ENCODE measurements at regions not wholly inside any gene's neighbourhood (a gene's known extent, or its start where the extent isn't known, plus 50 kb on each side); places are given as distances from the start of the nearest gene placed in this dataset.

DNA sequence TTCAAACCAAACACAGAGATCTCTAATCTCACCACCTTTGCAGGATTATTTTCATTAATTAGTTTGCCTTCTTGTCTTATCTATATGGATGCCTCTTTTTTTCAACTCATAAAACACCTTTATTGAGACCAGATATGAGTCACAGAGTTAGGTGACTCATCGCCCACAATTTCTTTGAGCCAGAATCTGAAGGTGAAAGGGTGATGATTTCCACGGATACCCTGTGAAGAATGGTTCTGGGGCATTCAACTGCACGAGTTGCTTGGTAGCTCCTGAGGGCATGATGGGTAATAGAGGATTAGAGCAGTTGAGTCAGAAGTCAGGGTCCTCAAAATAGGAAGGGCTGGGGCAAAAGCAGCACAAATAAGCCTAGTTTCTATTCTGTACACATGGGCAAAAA is 128.2 kb downstream of the TBX19 start:
- H3K36me3 ChIP-seq (replicated peaks in 1 of 2; ENCODE audit: control insufficient read depth in 1 of 2, insufficient read depth in 2 of 2, low read length in 2 of 2) = no peaks in the 10 kb centered on the region
- no peak for TF ChIP-seq CTCF (IDR thresholded peaks at IDR 0.05)
- H3K4me1 ChIP-seq (ENCODE audit: control insufficient read depth in 1 of 2, insufficient read depth in 2 of 2, low read length in 2 of 2) = no peaks in the 10 kb centered on the region
- WGBS (ENCODE audit: insufficient coverage) = 100% methylated on average over 3 of the region's 3 CpGs
- no peak overlapping the region for H3K27ac ChIP-seq (ENCODE audit: low read depth in 1 of 2, low read length in 2 of 2)
- H3K4me2 ChIP-seq (replicated peaks; ENCODE audit: extremely low read depth, low read length, poor library complexity, severe bottlenecking) = no peak overlapping the region
- no peak overlapping the region for H3K4me3 ChIP-seq (replicated peaks in 1 of 3; ENCODE audit: low read depth in 2 of 3, low read length in 3 of 3)
- H3K9me3 Mint-ChIP-seq = peaks cover 0 to 4% (median 0%) of the 10 kb centered on the region in 7 donors
- H2AFZ ChIP-seq (ENCODE audit: insufficient read depth, low read depth, low read length, poor library complexity, severe bottlenecking) = no peak overlapping the region
- H4K20me1 ChIP-seq (ENCODE audit: insufficient read depth, low read length) = no peaks in the 10 kb centered on the region
- no peak for DNase-seq
- H3K27ac Mint-ChIP-seq = no peak overlapping the region
- no peak overlapping the region for H3K9ac ChIP-seq (ENCODE audit: insufficient read depth, low read length, poor library complexity, severe bottlenecking)
- H3K36me3 Mint-ChIP-seq = no peaks in the 10 kb centered on the region
- H3K27me3 ChIP-seq (ENCODE audit: control insufficient read depth in 2 of 2, insufficient read depth in 2 of 2, low read length in 2 of 2) = no peaks in the 10 kb centered on the region
- H3K9me3 ChIP-seq (replicated peaks in 1 of 2; ENCODE audit: control insufficient read depth in 1 of 2, insufficient read depth in 1 of 2, low read length in 2 of 2) = no peaks in the 10 kb centered on the region
- H3K4me3 Mint-ChIP-seq = no peak overlapping the region
- intact Hi-C loops (cut with micrococcal nuclease) = no loop called here
- H3K4me1 Mint-ChIP-seq = peaks cover 4% of the 10 kb centered on the region
- H3K27me3 Mint-ChIP-seq (ENCODE audit: low read depth in 3 of 3) = no peaks in the 10 kb centered on the region
- no peaks in the 10 kb centered on the region for H3K79me2 ChIP-seq (ENCODE audit: insufficient read depth, low read length)

- H3K27ac ChIP-seq (ENCODE audit: low read depth in 1 of 2, low read length in 2 of 2) = no peak overlapping the region
- H3K9me3 ChIP-seq (replicated peaks in 1 of 2; ENCODE audit: control insufficient read depth in 1 of 2, insufficient read depth in 1 of 2, low read length in 2 of 2) = no peaks in the 10 kb centered on the region
- H3K4me1 ChIP-seq (ENCODE audit: control insufficient read depth in 1 of 2, insufficient read depth in 2 of 2, low read length in 2 of 2) = no peaks in the 10 kb centered on the region
- no peaks in the 10 kb centered on the region for H3K27me3 Mint-ChIP-seq (ENCODE audit: low read depth in 3 of 3)
- no peaks in the 10 kb centered on the region for H3K36me3 Mint-ChIP-seq
- H3K9ac ChIP-seq (ENCODE audit: insufficient read depth, low read length, poor library complexity, severe bottlenecking) = no peak overlapping the region
- H3K79me2 ChIP-seq (ENCODE audit: insufficient read depth, low read length) = no peaks in the 10 kb centered on the region
- H3K4me3 ChIP-seq (replicated peaks in 1 of 3; ENCODE audit: low read depth in 2 of 3, low read length in 3 of 3) = no peak overlapping the region
- TF ChIP-seq CTCF (IDR thresholded peaks at IDR 0.05) = no peak
- H3K9me3 Mint-ChIP-seq = peaks cover 0 to 4% (median 0%) of the 10 kb centered on the region in 7 donors
- DNase-seq = no peak
- H3K4me1 Mint-ChIP-seq = peaks cover 4% of the 10 kb centered on the region
- H3K36me3 ChIP-seq (replicated peaks in 1 of 2; ENCODE audit: control insufficient read depth in 1 of 2, insufficient read depth in 2 of 2, low read length in 2 of 2) = no peaks in the 10 kb centered on the region
- H3K27ac Mint-ChIP-seq = no peak overlapping the region
- H2AFZ ChIP-seq (ENCODE audit: insufficient read depth, low read depth, low read length, poor library complexity, severe bottlenecking) = no peak overlapping the region
- no peak overlapping the region for H3K4me3 Mint-ChIP-seq
- WGBS (ENCODE audit: insufficient coverage) = no CpG with 5 or more reads among the region's 3 CpGs
- H3K27me3 ChIP-seq (ENCODE audit: control insufficient read depth in 2 of 2, insufficient read depth in 2 of 2, low read length in 2 of 2) = no peaks in the 10 kb centered on the region
- H4K20me1 ChIP-seq (ENCODE audit: insufficient read depth, low read length) = no peaks in the 10 kb centered on the region
- intact Hi-C loops (cut with micrococcal nuclease) = no loop called here
- H3K4me2 ChIP-seq (replicated peaks; ENCODE audit: extremely low read depth, low read length, poor library complexity, severe bottlenecking) = no peak overlapping the region
Observed at GRCh38 chr1:168408539-168408865, 127.8 kb downstream of the TBX19 start.

All from CD14-positive monocyte (primary cell).